DND-41 (cell line): ENCODE measurements at regions not wholly inside any gene's neighbourhood (a gene's known extent, or its start where the extent isn't known, plus 50 kb on each side); places are given as distances from the start of the nearest gene placed in this dataset.

Experiments used
- CTCF ChIP-seq: IDR thresholded peaks from 2 replicates; pipeline ENCODE4 v1.5.1; 2012; ENCODE audit warnings: borderline replicate concordance, low read length, moderate library complexity, mild to moderate bottlenecking; ENCODE audit not compliant: poor library complexity, severe bottlenecking; ENCODE audit errors: extremely low read depth
- EZH2 ChIP-seq: IDR thresholded peaks from 3 replicates; pipeline ENCODE4 v1.6.1; 2012; ENCODE audit warnings: borderline replicate concordance, low read depth, mild to moderate bottlenecking, moderate library complexity, low read length, inconsistent platforms; ENCODE audit not compliant: severe bottlenecking

- TF ChIP-seq CTCF (no peak), EZH2 (no peak)
Measured at GRCh38 chr2:16217291-16217690, 276.9 kb downstream of the MYCN start.
